ENCODE measurements at regions not wholly inside any gene's neighbourhood (a gene's known extent, or its start where the extent isn't known, plus 50 kb on each side); places are given as distances from the start of the nearest gene placed in this dataset.

GRCh38 chr18:30929718-30930117 lies 112.8 kb downstream of the DSC3 start:
- no peaks in the 10 kb centered on the region for H3K36me3 Mint-ChIP-seq (ENCODE audit: low read depth)
- no peak for DNase-seq
- TF ChIP-seq CTCF (IDR thresholded peaks at IDR 0.05) = no peak
- H3K9me3 Mint-ChIP-seq = peaks cover 23% of the 10 kb centered on the region
- no peak overlapping the region for H3K27ac Mint-ChIP-seq
- no peaks in the 10 kb centered on the region for H3K27me3 Mint-ChIP-seq (ENCODE audit: insufficient read depth)
- H3K4me1 Mint-ChIP-seq (ENCODE audit: low read depth) = no peaks in the 10 kb centered on the region
- H3K4me3 Mint-ChIP-seq = no peak overlapping the region

- no peak for DNase-seq
- no peak overlapping the region for H3K4me3 Mint-ChIP-seq
- TF ChIP-seq CTCF (IDR thresholded peaks at IDR 0.05) = no peak
- no peaks in the 10 kb centered on the region for H3K36me3 Mint-ChIP-seq (ENCODE audit: low read depth)
- H3K9me3 Mint-ChIP-seq = peaks cover 30% of the 10 kb centered on the region
- no peak overlapping the region for H3K27ac Mint-ChIP-seq
- no peaks in the 10 kb centered on the region for H3K27me3 Mint-ChIP-seq (ENCODE audit: insufficient read depth)
- H3K4me1 Mint-ChIP-seq (ENCODE audit: low read depth) = no peaks in the 10 kb centered on the region
Observed at GRCh38 chr18:30929065-30929464, 113.5 kb downstream of the DSC3 start.

- DNase-seq = no peak
- Mint-ChIP-seq H3K9me3 (peaks cover 34% of the 10 kb centered on the region), H3K4me3 (no peak overlapping the region), H3K4me1 (ENCODE audit: low read depth) (no peaks in the 10 kb centered on the region), H3K27me3 (ENCODE audit: insufficient read depth) (no peaks in the 10 kb centered on the region), H3K27ac (no peak overlapping the region), H3K36me3 (ENCODE audit: low read depth) (no peaks in the 10 kb centered on the region)
- TF ChIP-seq CTCF (IDR thresholded peaks at IDR 0.05) = no peak
Observed at GRCh38 chr18:30927517-30928075, 114.9 kb downstream of the DSC3 start.

GRCh38 chr18:30927042-30927441 lies 115.5 kb downstream of the DSC3 start:
- no peak overlapping the region for H3K4me3 Mint-ChIP-seq
- H3K27ac Mint-ChIP-seq = no peak overlapping the region
- H3K9me3 Mint-ChIP-seq = peaks cover 34% of the 10 kb centered on the region
- no peak for DNase-seq
- H3K4me1 Mint-ChIP-seq (ENCODE audit: low read depth) = no peaks in the 10 kb centered on the region
- no peaks in the 10 kb centered on the region for H3K36me3 Mint-ChIP-seq (ENCODE audit: low read depth)
- TF ChIP-seq CTCF (IDR thresholded peaks at IDR 0.05) = no peak
- no peaks in the 10 kb centered on the region for H3K27me3 Mint-ChIP-seq (ENCODE audit: insufficient read depth)

GRCh38 chr18:30925795-30926194 lies 116.7 kb downstream of the DSC3 start:
- Mint-ChIP-seq H3K4me3 (no peak overlapping the region), H3K27me3 (ENCODE audit: insufficient read depth) (no peaks in the 10 kb centered on the region), H3K9me3 (peaks cover 31% of the 10 kb centered on the region), H3K36me3 (ENCODE audit: low read depth) (no peaks in the 10 kb centered on the region), H3K4me1 (ENCODE audit: low read depth) (no peaks in the 10 kb centered on the region), H3K27ac (no peak overlapping the region)
- DNase-seq = no peak
- TF ChIP-seq CTCF (IDR thresholded peaks at IDR 0.05) = no peak

GRCh38 chr18:30920757-30921156 lies 121.8 kb downstream of the DSC3 start:
- Mint-ChIP-seq H3K4me1 (ENCODE audit: low read depth) (no peaks in the 10 kb centered on the region), H3K36me3 (ENCODE audit: low read depth) (no peaks in the 10 kb centered on the region), H3K27me3 (ENCODE audit: insufficient read depth) (no peaks in the 10 kb centered on the region), H3K4me3 (no peak overlapping the region), H3K9me3 (peaks cover 29% of the 10 kb centered on the region), H3K27ac (no peak overlapping the region)
- TF ChIP-seq CTCF (IDR thresholded peaks at IDR 0.05) = no peak
- no peak for DNase-seq

Data from HFFc6 (cell line).